Mesendoderm (in vitro differentiated cells): ENCODE measurements at regions not wholly inside any gene's neighbourhood (a gene's known extent, or its start where the extent isn't known, plus 50 kb on each side); places are given as distances from the start of the nearest gene placed in this dataset.

ENCODE experiments used
- DNase-seq: peaks from one replicate; pipeline ENCODE4 v3.0.0; 2013
- H2AK5ac ChIP-seq: 2 replicates; pipeline ENCODE4 v1.6.1; 2013; ENCODE audit warnings: low read length, inconsistent platforms
- H2BK120ac ChIP-seq: 2 replicates; pipeline ENCODE4 v1.6.1; 2013; ENCODE audit warnings: low read depth, mild to moderate bottlenecking, low read length, moderate library complexity, mixed read lengths
- H2BK15ac ChIP-seq: replicated peaks from 2 replicates; pipeline ENCODE4 v1.6.1; 2013; ENCODE audit warnings: low read depth, mild to moderate bottlenecking, moderate library complexity
- H2BK5ac ChIP-seq: 2 replicates; pipeline ENCODE4 v1.6.1; 2013; ENCODE audit warnings: low read length, inconsistent platforms
- H3K18ac ChIP-seq: 2 replicates; pipeline ENCODE4 v1.6.1; 2013; ENCODE audit warnings: mild to moderate bottlenecking, low read length, mixed read lengths
- H3K23ac ChIP-seq: one replicate; pipeline ENCODE4 v1.6.1; 2013; ENCODE audit warnings: low read length
- H3K27ac ChIP-seq: 2 replicates; pipeline ENCODE4 v1.5.1; 2013; ENCODE audit warnings: low read depth, mild to moderate bottlenecking, inconsistent platforms, low read length, moderate library complexity
- H3K27me3 ChIP-seq: 2 replicates; pipeline ENCODE4 v1.6.1; 2013; ENCODE audit warnings: low read length, control low read depth, mild to moderate bottlenecking, inconsistent platforms; ENCODE audit not compliant: insufficient read depth, poor library complexity
- H3K36me3 ChIP-seq: 2 replicates; pipeline ENCODE4 v1.6.1; 2013; ENCODE audit warnings: low read length, inconsistent platforms; ENCODE audit not compliant: control insufficient read depth, insufficient read depth
- H3K4ac ChIP-seq: one replicate; pipeline ENCODE4 v1.6.1; 2013; ENCODE audit warnings: low read depth, mild to moderate bottlenecking, low read length, moderate library complexity
- H3K4me1 ChIP-seq: 2 replicates; pipeline ENCODE4 v1.6.1; 2013; ENCODE audit warnings: low read depth, low read length, inconsistent platforms; ENCODE audit not compliant: control insufficient read depth
- H3K4me2 ChIP-seq: 2 replicates; pipeline ENCODE4 v1.6.1; 2013; ENCODE audit warnings: low read length
- H3K4me3 ChIP-seq: 2 replicates; pipeline ENCODE4 v1.5.1; 2013; ENCODE audit warnings: mild to moderate bottlenecking, low read length
- H3K56ac ChIP-seq: one replicate; pipeline ENCODE4 v1.6.1; 2013; ENCODE audit warnings: low read length
- H3K79me1 ChIP-seq: 2 replicates; pipeline ENCODE4 v1.6.1; 2013; ENCODE audit warnings: low read length, inconsistent platforms
- H3K79me2 ChIP-seq: 2 replicates; pipeline ENCODE4 v1.6.1; 2013; ENCODE audit warnings: mild to moderate bottlenecking, low read length; ENCODE audit not compliant: control insufficient read depth, insufficient read depth
- H3K9ac ChIP-seq: 2 replicates; pipeline ENCODE4 v1.6.1; 2013; ENCODE audit warnings: low read length, inconsistent platforms
- H4K5ac ChIP-seq: one replicate; pipeline ENCODE4 v1.6.1; 2013; ENCODE audit warnings: low read length
- H4K8ac ChIP-seq: one replicate; pipeline ENCODE4 v1.6.1; 2013; ENCODE audit warnings: low read depth, mild to moderate bottlenecking, control low read depth, low read length, moderate library complexity
- WGBS: extraction: QIAGEN DNeasy Blood & Tissue Kit; methylation state at CpG from one replicate; pipeline ENCODE4 v1.1.7; 2013; ENCODE audit warnings: low lambda C conversion rate, missing lambda C conversion rate; ENCODE audit not compliant: insufficient coverage; ENCODE audit errors: extremely low coverage; 5-methylcytosine and 5-hydroxymethylcytosine counted together

GRCh38 chr4:124866301-124866700 lies 153.8 kb upstream of the ANKRD50 start:
- Histone ChIP-seq H2BK120ac (no peak overlapping the region), H4K8ac (no peak overlapping the region), H2AK5ac (no peak overlapping the region), H2BK15ac (peak overlapping the region; percentile 92), H3K79me2 (no peaks in the 10 kb centered on the region), H3K9ac (no peak overlapping the region), H3K18ac (no peak overlapping the region), H3K4ac (no peak overlapping the region), H4K5ac (no peak overlapping the region), H3K4me2 (no peak overlapping the region), H3K56ac (no peak overlapping the region), H3K36me3 (no peaks in the 10 kb centered on the region), H3K79me1 (no peaks in the 10 kb centered on the region), H2BK5ac (no peak overlapping the region), H3K4me1 (no peaks in the 10 kb centered on the region), H3K27ac (no peak overlapping the region), H3K23ac (no peak overlapping the region), H3K27me3 (no peaks in the 10 kb centered on the region), H3K4me3 (no peak overlapping the region)
- no CpG with 5 or more reads among the region's 1 CpG for WGBS
- DNase-seq = no peak

DNA sequence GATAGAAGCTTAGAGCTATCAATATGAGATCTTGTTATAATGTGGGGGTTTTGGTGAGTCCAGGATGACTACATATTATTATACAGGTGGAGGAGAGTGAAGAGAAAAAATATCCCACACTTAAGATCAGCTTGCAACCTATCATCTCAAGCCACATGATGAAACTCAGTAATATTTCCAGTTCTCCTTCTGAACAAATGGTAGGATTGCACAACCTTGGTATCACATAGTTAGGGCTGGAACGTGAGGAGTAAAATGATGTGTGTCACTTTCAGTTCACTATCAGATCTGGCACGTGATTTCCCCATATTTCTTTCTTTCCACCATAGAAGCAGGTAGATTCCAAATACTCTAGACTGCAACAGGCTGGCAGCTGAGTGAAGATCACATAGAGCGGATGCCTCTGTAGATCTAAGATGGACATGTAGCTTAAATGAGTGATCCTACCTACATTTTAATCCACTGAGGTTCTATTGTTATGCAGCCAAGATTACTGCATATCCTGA lies 150.6 kb upstream of the ANKRD50 start:
- Histone ChIP-seq H3K18ac (no peak overlapping the region), H3K4me1 (no peaks in the 10 kb centered on the region), H3K9ac (no peak overlapping the region), H3K27ac (no peak overlapping the region), H3K79me2 (no peaks in the 10 kb centered on the region), H3K4me3 (no peak overlapping the region), H4K5ac (no peak overlapping the region), H2AK5ac (no peak overlapping the region), H3K4me2 (no peak overlapping the region), H2BK15ac (no peak overlapping the region), H2BK5ac (no peak overlapping the region), H3K56ac (no peak overlapping the region), H3K79me1 (no peaks in the 10 kb centered on the region), H3K27me3 (no peaks in the 10 kb centered on the region), H3K23ac (no peak overlapping the region), H3K36me3 (no peaks in the 10 kb centered on the region), H3K4ac (no peak overlapping the region), H4K8ac (no peak overlapping the region), H2BK120ac (no peak overlapping the region)
- WGBS = no CpG with 5 or more reads among the region's 3 CpGs
- DNase-seq = no peak

DNA sequence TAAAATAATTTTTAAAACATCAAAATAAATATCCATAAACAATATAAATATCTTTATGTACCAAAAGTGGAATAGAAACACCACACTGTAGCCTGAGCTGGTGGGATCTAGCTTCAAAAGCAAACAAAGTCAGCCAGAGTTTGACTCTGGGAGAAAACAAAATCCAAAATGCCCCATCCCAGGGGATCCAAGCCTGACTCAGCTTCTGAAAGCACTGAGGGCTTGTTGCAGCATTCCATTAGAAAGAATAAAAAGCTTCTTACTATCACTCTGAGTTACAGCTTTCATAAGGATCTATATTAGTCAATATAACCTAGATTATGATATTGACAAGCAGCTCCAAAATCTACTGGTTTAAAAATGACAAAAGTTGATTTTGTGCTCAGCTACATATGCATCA lies 149.7 kb upstream of the ANKRD50 start:
- H3K18ac ChIP-seq = no peak overlapping the region
- no peaks in the 10 kb centered on the region for H3K4me1 ChIP-seq
- H2BK5ac ChIP-seq = no peak overlapping the region
- H4K8ac ChIP-seq = no peak overlapping the region
- H3K36me3 ChIP-seq = no peaks in the 10 kb centered on the region
- H3K79me2 ChIP-seq = no peaks in the 10 kb centered on the region
- no peak overlapping the region for H3K56ac ChIP-seq
- H3K4me2 ChIP-seq = no peak overlapping the region
- DNase-seq = no peak
- H2AK5ac ChIP-seq = no peak overlapping the region
- no peak overlapping the region for H2BK120ac ChIP-seq
- no peak overlapping the region for H3K4ac ChIP-seq
- H3K27ac ChIP-seq = no peak overlapping the region
- H2BK15ac ChIP-seq = no peak overlapping the region
- H3K4me3 ChIP-seq = no peak overlapping the region
- H3K27me3 ChIP-seq = no peaks in the 10 kb centered on the region
- no peak overlapping the region for H3K9ac ChIP-seq
- H4K5ac ChIP-seq = no peak overlapping the region
- no peak overlapping the region for H3K23ac ChIP-seq
- H3K79me1 ChIP-seq = no peaks in the 10 kb centered on the region

- H3K4me2 ChIP-seq = no peak overlapping the region
- no CpG with 5 or more reads among the region's 3 CpGs for WGBS
- no peak overlapping the region for H4K8ac ChIP-seq
- no peak overlapping the region for H3K18ac ChIP-seq
- no peaks in the 10 kb centered on the region for H3K4me1 ChIP-seq
- no peaks in the 10 kb centered on the region for H3K79me2 ChIP-seq
- H3K9ac ChIP-seq = no peak overlapping the region
- no peak overlapping the region for H2BK15ac ChIP-seq
- no peak overlapping the region for H2BK5ac ChIP-seq
- no peak overlapping the region for H2BK120ac ChIP-seq
- no peak overlapping the region for H2AK5ac ChIP-seq
- no peak overlapping the region for H3K4me3 ChIP-seq
- no peak for DNase-seq
- no peak overlapping the region for H3K23ac ChIP-seq
- H3K27ac ChIP-seq = no peak overlapping the region
- no peaks in the 10 kb centered on the region for H3K79me1 ChIP-seq
- H3K4ac ChIP-seq = no peak overlapping the region
- no peaks in the 10 kb centered on the region for H3K36me3 ChIP-seq
- H4K5ac ChIP-seq = no peak overlapping the region
- no peak overlapping the region for H3K56ac ChIP-seq
- H3K27me3 ChIP-seq = no peaks in the 10 kb centered on the region
Measured at GRCh38 chr4:124861761-124862160, 149.2 kb upstream of the ANKRD50 start.

GRCh38 chr4:124854968-124855367 lies 142.4 kb upstream of the ANKRD50 start:
- Histone ChIP-seq H3K18ac (no peak overlapping the region), H2AK5ac (no peak overlapping the region), H3K56ac (no peak overlapping the region), H3K4me3 (no peak overlapping the region), H3K79me2 (no peaks in the 10 kb centered on the region), H3K9ac (no peak overlapping the region), H3K4me1 (no peaks in the 10 kb centered on the region), H2BK5ac (no peak overlapping the region), H3K4ac (no peak overlapping the region), H2BK15ac (no peak overlapping the region), H3K4me2 (no peak overlapping the region), H3K36me3 (no peaks in the 10 kb centered on the region), H4K5ac (no peak overlapping the region), H3K79me1 (no peaks in the 10 kb centered on the region), H3K27me3 (no peaks in the 10 kb centered on the region), H4K8ac (no peak overlapping the region), H3K27ac (no peak overlapping the region), H3K23ac (no peak overlapping the region), H2BK120ac (no peak overlapping the region)
- WGBS = no CpG with 5 or more reads among the region's 3 CpGs
- DNase-seq = no peak

DNA sequence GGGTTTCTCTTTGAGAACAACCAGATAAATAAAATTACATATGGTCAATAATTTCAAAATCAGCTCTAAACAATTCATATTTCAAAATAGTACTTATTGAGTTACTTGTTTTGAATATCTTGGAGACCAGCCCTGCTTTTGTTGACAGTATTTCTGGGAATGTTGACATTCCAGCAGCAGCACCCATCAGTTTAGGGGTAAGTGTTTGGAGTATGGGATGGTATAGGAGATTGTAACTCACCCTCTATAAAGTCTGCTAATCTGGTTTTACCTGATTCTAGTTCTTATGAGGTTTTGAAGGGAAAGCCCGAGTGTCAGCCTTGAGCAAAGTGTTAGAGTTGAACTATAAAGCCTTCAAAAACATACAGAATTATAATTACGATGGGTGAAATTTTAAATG lies 139.2 kb upstream of the ANKRD50 start:
- Histone ChIP-seq H3K4ac (no peak overlapping the region), H4K5ac (no peak overlapping the region), H2AK5ac (no peak overlapping the region), H2BK120ac (no peak overlapping the region), H3K9ac (no peak overlapping the region), H3K4me2 (no peak overlapping the region), H3K56ac (no peak overlapping the region), H3K4me1 (no peaks in the 10 kb centered on the region), H3K4me3 (no peak overlapping the region), H4K8ac (no peak overlapping the region), H3K36me3 (no peaks in the 10 kb centered on the region), H2BK15ac (no peak overlapping the region), H3K23ac (no peak overlapping the region), H3K79me2 (no peaks in the 10 kb centered on the region), H3K79me1 (no peaks in the 10 kb centered on the region), H3K27me3 (no peaks in the 10 kb centered on the region), H3K18ac (no peak overlapping the region), H3K27ac (no peak overlapping the region), H2BK5ac (no peak overlapping the region)
- no CpG with 5 or more reads among the region's 2 CpGs for WGBS
- DNase-seq = no peak
